ENCODE measurements at regions not wholly inside any gene's neighbourhood (a gene's known extent, or its start where the extent isn't known, plus 50 kb on each side); places are given as distances from the start of the nearest gene placed in this dataset.
A peak's percentile ranks its signal among the peaks of the same experiment; 100 is the strongest.
"Not testable (repeated sequence)": the region's sequence is repeated elsewhere in the genome, so short reads cannot be mapped to it uniquely, and the experiment has no call there.

DNA sequence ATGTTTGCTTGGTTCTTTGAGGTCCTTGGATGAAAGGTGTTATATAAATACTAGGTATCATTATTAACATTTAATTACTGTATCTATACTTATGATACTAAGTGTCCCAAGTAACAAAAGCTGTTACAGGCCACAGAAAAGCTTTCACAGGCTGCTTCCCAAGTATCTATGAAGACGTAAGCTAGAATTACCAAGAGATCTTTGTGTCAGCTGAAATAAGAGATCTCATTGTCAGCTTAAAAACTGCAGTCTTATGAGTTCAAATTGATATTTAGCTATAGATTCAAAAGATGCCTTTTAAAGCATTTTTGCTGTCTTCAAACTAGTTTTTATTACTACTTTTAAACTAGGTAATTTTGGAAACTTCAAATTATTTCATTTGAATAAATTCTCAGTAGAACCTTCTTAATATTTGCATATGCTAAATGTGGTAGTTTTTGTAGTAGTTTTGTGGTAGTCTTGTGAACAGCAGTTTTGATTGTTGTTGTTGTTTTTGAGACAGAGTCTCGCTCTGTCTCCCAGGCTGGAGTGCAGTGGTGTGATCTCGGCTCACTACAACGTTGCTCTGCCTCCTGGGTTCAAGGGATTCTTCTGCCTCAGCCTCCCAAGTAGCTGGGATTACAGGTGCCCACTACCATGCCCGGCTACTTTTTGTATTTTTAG is 170.0 kb upstream of the RPL34 start:
- Histone ChIP-seq H3K4me3 (ENCODE audit: low read depth, low read length) (no peak overlapping the region), H3K4me1 (no peaks in the 10 kb centered on the region; the same call in 1 of the 2 replicates), H3K36me3 (no peaks in the 10 kb centered on the region), H3K9me3 (no peaks in the 10 kb centered on the region), H3K27me3 (no peaks in the 10 kb centered on the region)
- DNase-seq: no peak
- TF ChIP-seq, protein P1, sequence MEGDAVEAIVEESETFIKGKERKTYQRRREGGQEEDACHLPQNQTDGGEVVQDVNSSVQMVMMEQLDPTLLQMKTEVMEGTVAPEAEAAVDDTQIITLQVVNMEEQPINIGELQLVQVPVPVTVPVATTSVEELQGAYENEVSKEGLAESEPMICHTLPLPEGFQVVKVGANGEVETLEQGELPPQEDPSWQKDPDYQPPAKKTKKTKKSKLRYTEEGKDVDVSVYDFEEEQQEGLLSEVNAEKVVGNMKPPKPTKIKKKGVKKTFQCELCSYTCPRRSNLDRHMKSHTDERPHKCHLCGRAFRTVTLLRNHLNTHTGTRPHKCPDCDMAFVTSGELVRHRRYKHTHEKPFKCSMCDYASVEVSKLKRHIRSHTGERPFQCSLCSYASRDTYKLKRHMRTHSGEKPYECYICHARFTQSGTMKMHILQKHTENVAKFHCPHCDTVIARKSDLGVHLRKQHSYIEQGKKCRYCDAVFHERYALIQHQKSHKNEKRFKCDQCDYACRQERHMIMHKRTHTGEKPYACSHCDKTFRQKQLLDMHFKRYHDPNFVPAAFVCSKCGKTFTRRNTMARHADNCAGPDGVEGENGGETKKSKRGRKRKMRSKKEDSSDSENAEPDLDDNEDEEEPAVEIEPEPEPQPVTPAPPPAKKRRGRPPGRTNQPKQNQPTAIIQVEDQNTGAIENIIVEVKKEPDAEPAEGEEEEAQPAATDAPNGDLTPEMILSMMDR (IDR thresholded peaks at IDR 0.05; ENCODE audit: low read depth, low read length): no peak

DNA sequence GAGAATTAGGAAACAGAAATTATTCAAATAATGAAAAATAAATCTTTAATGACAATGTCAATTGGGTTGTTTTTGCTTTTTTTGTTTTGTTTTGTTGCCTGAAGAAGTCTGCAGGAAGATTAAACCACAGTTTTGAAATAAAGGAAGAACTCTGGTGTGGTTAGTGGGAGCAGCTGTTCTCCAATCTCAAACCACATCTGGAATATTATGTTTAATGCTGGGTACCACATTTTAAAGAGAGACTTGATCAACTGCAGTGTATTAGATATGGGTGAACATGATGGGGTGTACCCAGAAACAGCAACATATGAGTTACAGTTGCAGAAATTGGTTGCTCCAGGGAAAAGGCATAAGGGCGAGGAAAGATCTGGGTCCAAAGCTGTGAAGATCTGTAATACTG is 171.2 kb upstream of the RPL34 start:
- DNase-seq: no peak
- no peaks in the 10 kb centered on the region; the same call in 1 of the 2 replicates for H3K4me1 ChIP-seq
- no peaks in the 10 kb centered on the region for H3K36me3 ChIP-seq
- no peak overlapping the region for H3K4me3 ChIP-seq (ENCODE audit: low read depth, low read length)
- H3K27me3 ChIP-seq: no peaks in the 10 kb centered on the region
- H3K9me3 ChIP-seq: no peaks in the 10 kb centered on the region
- TF ChIP-seq, protein P1 (IDR thresholded peaks at IDR 0.05; ENCODE audit: low read depth, low read length): no peak

DNA sequence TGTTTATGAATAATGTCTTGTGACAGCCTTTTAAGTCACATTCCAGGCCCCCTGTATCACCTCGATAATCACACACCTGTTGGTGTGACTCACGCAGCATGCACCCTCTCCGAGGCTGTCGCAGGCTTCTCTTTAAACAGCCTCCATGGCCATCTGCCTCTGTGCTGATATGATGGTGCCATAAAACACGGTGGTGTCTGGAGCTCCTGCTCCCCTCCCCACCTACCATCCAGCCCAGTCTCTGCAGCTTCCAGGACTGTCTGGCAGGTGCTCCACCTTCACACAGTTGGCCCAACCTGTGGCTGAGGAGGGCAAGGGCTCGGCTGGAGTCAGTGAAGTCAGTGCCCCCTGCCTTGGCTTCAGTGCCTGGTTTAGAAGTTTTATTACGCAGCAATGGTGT is 173.8 kb upstream of the RPL34 start:
- peak; percentile 31 for DNase-seq
- no peaks in the 10 kb centered on the region for H3K36me3 ChIP-seq
- H3K4me1 ChIP-seq: no peaks in the 10 kb centered on the region; the same call in 1 of the 2 replicates
- H3K27me3 ChIP-seq: no peaks in the 10 kb centered on the region
- TF ChIP-seq, protein P1 (IDR thresholded peaks at IDR 0.05; ENCODE audit: low read depth, low read length): no peak
- H3K4me3 ChIP-seq (ENCODE audit: low read depth, low read length): no peak overlapping the region
- no peaks in the 10 kb centered on the region for H3K9me3 ChIP-seq

DNA sequence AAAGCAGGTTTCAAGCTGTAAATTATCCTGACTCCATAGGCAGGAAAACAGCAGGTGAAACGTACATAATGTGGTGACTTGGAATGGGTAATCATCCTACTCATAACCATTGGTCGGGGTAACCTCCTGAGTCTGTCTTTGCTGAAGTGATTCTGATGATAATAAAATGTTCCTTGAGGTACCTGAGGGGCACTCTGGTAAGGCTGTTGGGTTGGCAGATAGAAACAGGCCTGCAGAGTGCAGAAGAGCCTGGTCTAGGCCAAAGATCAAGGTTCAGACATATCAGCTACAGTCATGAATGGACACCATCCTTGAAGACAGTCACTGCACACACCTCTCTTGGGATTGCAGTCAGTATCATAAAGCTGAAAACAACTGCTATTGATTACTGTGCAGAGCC is 174.7 kb upstream of the RPL34 start:
- H3K36me3 ChIP-seq: no peaks in the 10 kb centered on the region
- H3K9me3 ChIP-seq: no peaks in the 10 kb centered on the region
- H3K4me1 ChIP-seq: no peaks in the 10 kb centered on the region; the same call in 1 of the 2 replicates
- no peaks in the 10 kb centered on the region for H3K27me3 ChIP-seq
- DNase-seq: no peak
- TF ChIP-seq, protein P1 (IDR thresholded peaks at IDR 0.05; ENCODE audit: low read depth, low read length): no peak
- no peak overlapping the region for H3K4me3 ChIP-seq (ENCODE audit: low read depth, low read length)

DNA sequence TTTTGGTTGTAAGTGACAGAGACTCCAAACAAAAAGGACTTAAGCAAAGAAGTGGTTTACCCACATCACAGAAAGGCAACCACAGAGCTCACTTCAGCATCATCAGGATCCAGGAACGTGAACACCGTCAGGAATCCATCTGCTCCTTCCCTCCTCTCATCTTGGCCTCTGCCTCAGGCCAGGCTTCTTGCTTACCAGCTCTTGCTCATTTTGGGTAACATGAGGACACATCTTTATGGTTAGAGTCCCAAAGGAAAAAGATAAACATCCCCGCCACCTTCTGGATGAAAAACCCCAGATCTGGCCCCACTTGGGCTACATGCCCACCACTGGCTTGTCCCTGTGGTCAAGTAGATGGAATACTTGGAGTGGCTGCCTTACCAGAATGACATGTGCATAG is 176.8 kb upstream of the RPL34 start:
- no peaks in the 10 kb centered on the region for H3K36me3 ChIP-seq
- H3K27me3 ChIP-seq: no peaks in the 10 kb centered on the region
- no peaks in the 10 kb centered on the region; the same call in 1 of the 2 replicates for H3K4me1 ChIP-seq
- H3K9me3 ChIP-seq: no peaks in the 10 kb centered on the region
- H3K4me3 ChIP-seq (ENCODE audit: low read depth, low read length): no peak overlapping the region
- TF ChIP-seq, protein P1 (IDR thresholded peaks at IDR 0.05; ENCODE audit: low read depth, low read length): no peak
- DNase-seq: no peak

DNA sequence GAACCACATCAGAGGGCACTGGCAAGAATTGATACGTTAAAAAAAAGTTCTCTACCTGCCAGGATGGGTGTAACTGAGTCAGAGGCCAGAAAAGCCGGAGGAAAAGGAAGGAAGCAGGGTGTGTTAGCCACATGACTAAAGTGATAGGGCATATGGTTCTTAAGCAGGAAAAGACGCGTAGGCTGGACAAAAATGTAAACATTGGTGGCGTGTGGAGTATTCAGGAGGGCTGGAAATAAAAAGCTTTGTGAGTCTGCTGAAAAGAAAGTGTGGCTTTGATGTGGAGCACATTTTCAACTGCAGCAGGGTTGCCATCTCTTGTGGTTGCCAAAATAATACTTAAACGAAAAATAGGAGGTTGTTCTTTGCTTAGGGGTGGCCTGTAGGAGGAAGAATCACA is 186.5 kb upstream of the RPL34 start:
- no peak overlapping the region for H3K4me3 ChIP-seq (ENCODE audit: low read depth, low read length)
- DNase-seq: no peak
- no peaks in the 10 kb centered on the region; the same call in 1 of the 2 replicates for H3K9me3 ChIP-seq
- TF ChIP-seq, protein P1 (IDR thresholded peaks at IDR 0.05; ENCODE audit: low read depth, low read length): no peak
- no peaks in the 10 kb centered on the region for H3K4me1 ChIP-seq
- no peaks in the 10 kb centered on the region for H3K27me3 ChIP-seq
- no peaks in the 10 kb centered on the region for H3K36me3 ChIP-seq

DNA sequence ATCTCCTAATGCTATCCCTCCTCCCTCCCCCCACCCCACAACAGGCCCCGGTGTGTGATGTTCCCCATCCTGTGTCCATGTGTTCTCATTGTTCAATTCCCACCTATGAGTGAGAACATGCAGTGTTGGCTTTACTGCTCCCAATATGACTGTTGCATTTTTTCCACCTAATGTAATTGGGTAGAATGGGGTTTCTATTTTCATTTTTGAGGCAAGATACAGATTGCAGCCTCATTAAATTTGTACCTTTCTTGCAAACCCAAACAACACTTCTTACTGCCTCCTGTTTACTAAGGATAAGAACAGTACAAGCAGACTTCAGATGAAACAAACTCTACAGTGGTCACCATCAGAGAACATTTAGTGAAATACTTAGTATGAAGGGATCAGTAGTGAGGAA is 187.0 kb upstream of the RPL34 start:
- H3K9me3 ChIP-seq; DNase-seq; H3K4me3 ChIP-seq (ENCODE audit: low read depth, low read length); H3K27me3 ChIP-seq; H3K4me1 ChIP-seq; H3K36me3 ChIP-seq: not testable (repeated sequence)

All from BE2C (cell line).